GM21619 (cell line): ENCODE measurements at regions not wholly inside any gene's neighbourhood (a gene's known extent, or its start where the extent isn't known, plus 50 kb on each side); places are given as distances from the start of the nearest gene placed in this dataset.
"Not testable (repeated sequence)": the region's sequence is repeated elsewhere in the genome, so short reads cannot be mapped to it uniquely, and the experiment has no call there.

Experiments used
- ATAC-seq: cut with Tn5 transposase; IDR thresholded peaks from one replicate; pipeline ENCODE4 v1.9.1; 2021; ENCODE audit not compliant: unreplicated experiment

DNA sequence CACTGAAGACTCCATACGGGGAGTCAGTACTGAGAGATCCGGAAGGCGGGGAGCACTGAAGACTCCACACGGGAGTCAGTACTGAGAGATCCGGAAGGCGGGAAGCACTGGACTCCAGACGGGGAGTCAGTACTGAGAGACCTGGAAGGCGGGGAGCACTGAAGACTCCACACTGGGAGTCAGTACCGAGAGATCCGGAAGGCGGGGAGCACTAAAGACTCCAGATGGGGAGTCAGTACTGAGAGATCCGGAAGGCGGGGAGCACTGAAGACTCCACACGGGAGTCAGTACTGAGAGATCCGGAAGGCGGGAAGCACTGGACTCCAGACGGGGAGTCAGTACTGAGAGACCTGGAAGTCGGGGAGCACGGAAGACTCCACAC, 77.2 kb downstream of the DLL1 start:
- not testable (repeated sequence) for ATAC-seq

DNA sequence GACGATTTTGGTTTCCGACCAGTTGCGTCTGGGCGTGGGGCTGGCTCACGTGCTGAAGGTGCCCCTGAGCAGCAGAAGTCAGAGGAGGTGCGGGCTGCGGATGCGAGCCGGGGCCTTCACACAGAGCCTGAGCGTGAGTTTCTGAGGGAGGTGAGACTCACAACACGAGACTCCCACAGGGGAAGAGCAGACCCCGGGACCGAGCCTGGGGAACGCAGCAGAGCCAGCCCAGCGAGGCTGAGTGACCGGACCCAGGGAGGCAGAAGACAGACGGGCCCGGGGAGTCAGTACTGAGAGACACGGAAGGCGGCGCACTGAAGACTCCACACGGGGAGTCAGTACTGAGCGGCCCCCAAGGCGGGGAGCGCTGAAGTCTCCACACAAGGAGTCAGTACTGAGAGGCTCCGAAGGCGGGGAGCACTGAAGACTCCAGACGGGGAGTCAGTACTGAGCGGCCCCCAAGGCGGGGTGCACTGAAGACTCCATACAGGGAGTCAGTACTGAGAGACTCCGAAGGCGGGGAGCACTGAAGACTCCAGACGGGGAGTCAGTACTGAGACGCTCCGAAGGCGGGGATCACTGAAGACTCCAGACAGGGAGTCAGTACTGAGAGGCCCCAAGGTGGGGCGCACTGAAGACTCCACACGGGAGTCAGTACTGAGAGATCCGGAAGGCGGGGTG, 77.8 kb downstream of the DLL1 start:
- no peak for ATAC-seq

- ATAC-seq = no peak
Observed at GRCh38 chr6:170212051-170212756, 78.7 kb downstream of the DLL1 start.

DNA sequence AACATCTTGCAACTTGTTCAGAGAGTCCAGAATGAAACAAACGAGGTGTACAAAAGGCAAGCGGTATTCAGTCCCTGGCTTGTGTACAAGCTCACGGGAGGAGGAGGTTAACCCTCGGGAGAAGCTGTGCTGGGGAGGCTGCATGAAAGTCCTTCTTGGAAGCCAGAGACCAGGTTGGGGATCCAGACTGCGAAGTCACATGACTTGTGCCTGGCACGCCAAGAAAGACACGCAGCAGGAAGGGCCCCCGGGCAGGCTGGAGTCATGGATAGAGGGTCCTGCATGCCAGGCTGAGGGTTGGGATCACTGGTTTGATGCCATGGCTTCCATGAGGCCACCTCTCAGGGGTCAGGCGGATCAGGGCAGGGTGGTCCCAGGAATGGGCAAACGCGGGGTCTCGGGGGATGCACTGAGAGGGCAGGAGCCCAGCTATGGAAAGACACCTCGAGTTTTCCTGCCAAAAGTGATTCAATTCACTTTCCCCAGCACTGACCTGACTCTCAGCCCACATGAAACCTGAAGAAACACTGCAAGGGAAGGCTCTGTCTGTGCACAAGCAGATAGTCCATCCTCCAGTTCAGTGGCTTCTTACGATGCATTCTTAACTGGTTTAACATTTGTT, 79.4 kb downstream of the DLL1 start:
- no peak for ATAC-seq

DNA sequence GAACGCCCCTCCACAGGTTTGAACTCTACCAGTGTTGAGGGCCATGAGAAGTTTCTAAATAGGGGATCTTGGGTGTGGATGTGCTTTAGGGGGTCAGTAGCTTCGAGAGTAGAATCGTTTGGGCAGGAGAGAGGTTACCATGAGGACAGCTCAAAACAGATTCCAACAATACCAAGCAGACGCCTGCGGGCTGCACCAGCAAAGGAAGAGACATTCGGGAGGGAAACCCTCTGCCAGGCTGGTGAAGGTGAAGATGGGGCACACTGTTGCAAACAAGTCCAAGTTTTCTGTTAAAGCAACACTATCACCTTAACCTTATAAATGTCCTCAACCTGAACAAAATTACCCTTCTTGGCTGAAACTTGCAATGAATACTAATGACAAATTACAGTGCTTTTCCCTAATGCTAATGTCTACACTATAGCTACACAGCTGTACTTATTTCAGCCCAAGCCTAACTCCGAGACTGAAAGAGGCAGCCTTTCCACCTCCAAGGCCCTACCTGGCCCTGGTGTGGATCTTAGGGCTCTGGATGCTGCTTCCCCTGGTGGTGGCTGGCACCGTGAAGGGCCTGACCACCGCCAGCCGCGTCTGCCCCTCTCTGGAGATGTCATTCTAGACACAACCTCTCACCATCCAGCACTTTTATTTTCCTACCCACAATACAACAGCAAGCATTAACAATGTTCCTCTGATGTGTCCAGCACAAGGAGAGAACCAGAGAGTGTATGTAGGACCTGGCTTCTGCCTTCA, 80.1 kb downstream of the DLL1 start:
- no peak for ATAC-seq

DNA sequence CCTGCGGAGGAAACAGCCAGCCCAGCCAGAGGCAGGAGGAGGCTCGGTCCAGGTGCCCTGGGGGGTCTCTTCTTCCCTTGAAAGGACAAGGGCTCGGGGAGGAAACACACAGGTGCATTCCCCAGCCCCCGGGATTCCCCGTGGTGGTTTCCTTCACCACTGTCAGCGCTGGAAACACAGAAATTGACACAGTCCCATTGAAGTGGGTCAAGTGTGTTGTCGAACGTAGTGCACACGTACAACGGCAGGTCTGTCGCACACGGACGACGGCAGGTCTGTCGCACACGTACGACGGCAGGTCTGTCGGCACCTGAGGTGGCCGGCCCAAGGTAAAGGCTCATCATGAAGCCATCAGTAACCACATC, 80.9 kb downstream of the DLL1 start:
- ATAC-seq = no peak

GRCh38 chr6:170209354-170210025, 81.4 kb downstream of the DLL1 start:
- no peak for ATAC-seq

DNA sequence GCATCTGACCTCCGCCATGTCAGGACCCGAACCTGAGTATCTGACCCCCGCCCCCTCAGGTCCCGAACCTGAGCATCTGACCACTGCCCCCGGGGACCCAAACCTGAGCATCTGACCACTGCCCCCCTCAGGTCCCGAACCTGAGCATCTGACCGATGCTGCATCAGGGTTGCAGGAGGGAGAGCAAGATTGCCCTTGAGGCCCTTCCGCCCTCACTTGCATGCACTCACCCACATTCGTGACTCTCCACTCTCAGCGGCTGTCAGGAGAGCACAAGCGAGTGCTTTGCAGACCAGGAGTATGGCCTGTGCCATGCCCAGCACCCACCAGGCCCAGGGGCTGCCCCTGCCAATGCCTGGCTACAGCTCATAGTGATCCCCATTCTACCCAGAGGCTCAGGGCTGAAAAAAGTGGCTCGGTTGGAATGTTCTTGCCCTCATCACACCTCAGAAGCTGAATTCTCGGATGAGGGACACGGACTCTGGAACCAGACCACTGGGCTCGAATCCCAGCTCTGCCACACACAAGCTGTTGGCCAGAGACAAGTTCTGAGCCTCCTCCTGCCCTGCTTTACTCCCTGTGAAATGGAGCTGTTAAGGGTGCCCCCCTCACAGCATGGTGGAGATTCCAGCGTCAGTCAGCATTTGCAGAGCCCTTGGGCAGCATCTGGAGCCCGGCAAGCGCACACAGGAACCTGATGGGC, 82.1 kb downstream of the DLL1 start:
- no peak for ATAC-seq

- no peak for ATAC-seq
Observed at GRCh38 chr6:170208182-170208601, 82.7 kb downstream of the DLL1 start.

- no peak for ATAC-seq
Observed at GRCh38 chr6:170207586-170208181, 83.2 kb downstream of the DLL1 start.

DNA sequence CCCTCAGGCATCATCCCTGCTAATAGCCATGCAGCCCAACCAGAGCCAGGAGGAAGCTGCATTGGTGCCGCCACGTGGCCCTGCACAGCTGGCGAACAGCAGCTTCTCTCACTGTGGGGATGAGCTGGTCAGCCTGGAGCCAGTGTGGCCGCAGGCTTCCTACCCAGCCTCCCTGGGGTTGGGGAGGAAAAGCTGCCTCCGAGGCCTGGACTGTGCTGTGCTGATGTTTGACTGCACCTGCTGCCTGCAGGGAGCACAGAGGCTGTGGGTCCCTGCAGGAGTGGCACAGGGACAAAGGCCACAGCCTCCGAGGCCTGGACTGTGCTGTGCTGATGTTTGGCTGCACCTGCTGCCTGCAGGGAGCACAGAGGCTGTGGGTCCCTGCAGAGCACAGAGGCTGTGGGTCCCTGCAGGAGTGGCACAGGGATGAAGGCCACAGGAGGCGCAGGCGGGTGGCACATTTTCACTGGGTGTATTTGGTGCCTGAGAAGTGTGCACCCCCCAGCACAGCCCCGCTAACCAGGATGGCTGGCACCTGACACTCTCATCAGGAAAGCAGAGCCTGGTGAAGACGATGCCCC, 83.9 kb downstream of the DLL1 start:
- ATAC-seq = no peak

DNA sequence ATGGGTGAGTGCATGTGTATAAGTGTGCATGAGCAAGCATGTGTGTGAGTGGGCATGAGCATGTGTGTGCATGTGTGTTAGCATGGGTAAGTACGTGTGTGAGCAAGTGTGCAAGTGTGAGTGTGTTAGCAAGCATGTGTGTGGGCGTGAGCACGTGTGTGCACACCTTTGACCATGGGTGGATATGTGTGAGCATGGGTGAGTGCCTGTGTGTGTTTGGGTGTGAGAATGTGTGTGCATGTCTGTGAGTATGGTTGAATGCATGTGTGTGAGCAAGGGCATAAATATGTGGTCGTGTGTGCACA, 84.6 kb downstream of the DLL1 start:
- ATAC-seq = no peak

DNA sequence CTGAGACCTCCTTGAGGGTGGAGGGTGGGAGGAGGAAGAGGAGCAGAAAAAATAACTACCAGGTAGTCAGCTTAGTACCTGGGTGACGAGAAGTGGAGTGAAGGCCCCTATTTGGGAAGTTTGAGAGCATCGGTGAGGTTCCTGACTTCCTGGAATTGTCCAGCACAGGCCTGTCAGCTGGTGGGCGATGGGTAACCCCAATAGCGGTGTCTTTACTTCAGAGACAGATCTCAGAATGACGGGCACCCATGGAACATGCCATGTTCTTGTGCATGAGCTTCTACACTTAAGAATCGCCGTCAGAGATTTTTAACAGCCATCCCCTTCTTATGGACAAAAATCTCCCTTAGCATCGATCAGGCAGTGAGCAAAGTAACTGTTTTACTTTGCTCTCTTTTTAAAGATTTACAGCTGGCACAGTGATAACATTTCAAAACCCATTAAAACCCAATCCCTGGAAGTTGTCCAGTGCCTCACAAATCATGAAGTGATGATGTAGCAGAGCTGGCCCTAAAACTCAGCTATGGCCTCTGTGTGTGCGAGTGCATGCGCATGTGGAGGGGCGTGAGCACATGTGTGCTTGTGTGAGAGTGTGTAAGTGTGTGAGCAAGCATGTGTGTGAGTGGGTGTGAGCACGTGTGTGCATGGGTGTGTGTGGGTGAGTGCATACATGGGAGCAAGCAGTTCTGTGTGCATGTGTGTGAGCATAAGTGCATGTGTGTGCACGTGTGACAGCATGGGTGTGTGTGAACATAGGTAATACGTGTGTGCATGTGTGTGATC, 85.2 kb downstream of the DLL1 start:
- ATAC-seq = no peak

- no peak for ATAC-seq
Observed at GRCh38 chr6:170205126-170205525, 85.8 kb downstream of the DLL1 start.

- ATAC-seq = no peak
Observed at GRCh38 chr6:170203212-170203611, 87.7 kb downstream of the DLL1 start.

- ATAC-seq = no peak
Observed at GRCh38 chr6:170202416-170203135, 88.3 kb downstream of the DLL1 start.

GRCh38 chr6:170201361-170201760, 89.5 kb downstream of the DLL1 start:
- no peak for ATAC-seq

GRCh38 chr6:170200458-170200891, 90.4 kb downstream of the DLL1 start:
- ATAC-seq = no peak
